Occipital lobe (tissue), 1 donor: ENCODE measurements at regions not wholly inside any gene's neighbourhood (a gene's known extent, or its start where the extent isn't known, plus 50 kb on each side); places are given as distances from the start of the nearest gene placed in this dataset.

ENCODE experiments used
- DNase-seq: peaks from one replicate; lab custom pipeline; 2025; lab: John Stamatoyannopoulos, UW

DNA sequence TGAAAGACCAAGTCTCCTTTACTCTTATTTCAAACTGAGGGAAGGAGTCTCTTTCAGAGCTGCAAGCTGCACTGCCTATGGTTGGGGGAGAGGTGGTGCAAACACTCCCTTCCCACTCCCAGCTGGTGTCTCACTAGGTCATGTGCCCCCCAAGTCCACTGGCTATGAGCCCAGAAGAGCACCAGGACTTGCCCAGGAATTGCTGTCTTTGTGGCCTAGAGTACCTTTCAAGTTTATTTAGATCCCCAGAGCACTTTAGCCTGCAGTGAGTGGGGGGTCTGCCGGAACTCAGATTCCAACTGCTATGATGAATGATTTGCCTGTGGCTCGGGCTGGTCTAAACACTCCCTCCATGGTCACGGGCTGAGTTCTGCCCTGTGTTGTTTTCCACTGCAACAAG, 192.6 kb upstream of the CITED2 start:
- no peak for DNase-seq

DNA sequence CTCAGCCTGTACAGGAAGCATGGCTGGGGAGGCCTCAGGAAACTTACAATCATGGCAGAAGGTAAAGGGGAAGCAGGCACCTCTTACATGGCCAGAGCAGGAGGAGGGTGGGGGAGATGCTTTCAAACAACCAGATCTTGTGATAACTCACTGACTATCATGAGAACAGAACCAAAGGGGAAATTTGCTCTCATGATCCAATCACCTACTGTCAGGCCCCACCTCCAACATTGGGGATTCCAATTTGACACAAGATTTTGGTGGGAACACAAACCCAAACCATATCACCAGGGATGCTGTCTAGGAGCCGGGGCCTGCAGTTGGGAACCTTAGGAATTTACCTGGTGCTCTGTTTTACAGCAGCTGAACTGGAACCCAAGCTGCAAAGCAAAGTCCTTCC, 191.1 kb upstream of the CITED2 start:
- DNase-seq = no peak

DNA sequence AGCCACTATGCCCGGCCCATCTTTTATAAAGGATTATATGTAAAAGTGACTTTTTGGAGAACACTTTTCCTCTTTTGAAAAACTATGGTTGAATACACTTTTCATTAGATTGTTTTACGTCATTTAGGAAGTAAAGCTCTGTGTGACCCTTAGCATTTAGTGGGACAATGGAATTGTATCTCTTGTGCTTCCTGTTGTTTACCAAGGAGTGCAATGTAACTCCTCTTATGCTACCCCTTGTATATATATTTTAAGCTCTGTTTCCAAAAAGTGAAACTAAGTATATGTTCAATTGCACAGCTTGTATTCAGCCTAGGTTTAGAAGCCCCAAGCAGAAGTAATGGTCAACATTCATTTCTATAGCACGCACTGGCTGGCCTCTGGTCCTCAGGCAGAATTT, 183.1 kb upstream of the CITED2 start:
- no peak for DNase-seq

DNA sequence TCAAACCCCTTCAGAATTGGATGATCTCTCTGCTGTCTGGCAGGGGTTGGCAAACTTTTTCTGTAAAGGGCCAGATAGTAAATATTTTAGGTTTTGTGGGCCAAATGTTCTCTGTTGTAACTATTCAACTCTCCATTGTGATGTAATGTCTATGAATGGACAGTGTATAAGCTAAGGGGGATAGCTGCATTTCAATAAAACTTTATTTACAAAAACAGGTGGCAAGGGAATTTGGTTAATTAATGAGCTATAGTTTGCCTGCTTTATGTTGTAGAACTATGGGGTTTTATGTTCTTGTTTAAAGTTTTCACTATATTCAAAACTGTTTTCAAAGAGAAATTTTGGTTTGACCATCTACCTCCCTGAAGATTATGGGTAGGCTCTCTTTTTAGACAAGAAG, 182.1 kb upstream of the CITED2 start:
- DNase-seq = no peak

DNA sequence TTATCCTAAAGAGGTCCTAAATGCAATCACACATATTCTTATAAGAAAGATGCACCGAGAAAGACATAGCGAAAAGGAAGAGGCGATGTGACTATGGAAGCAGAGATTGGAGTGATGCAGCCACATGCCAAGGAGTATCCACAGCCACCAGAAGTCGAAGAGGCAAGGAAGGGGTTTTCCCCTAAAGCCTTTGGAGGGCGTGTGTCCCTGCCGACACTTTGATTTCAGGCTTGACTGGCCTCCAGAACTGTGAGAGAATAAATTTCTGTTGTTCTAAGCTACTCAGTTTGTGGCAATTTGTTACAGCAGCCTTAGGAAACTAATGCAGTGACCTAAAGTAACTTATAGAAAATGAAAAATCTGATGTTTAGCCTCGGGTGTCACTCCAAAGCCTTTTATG, 179.5 kb upstream of the CITED2 start:
- no peak for DNase-seq

GRCh38 chr6:139551376-139551775, 176.9 kb upstream of the CITED2 start:
- DNase-seq = no peak

DNA sequence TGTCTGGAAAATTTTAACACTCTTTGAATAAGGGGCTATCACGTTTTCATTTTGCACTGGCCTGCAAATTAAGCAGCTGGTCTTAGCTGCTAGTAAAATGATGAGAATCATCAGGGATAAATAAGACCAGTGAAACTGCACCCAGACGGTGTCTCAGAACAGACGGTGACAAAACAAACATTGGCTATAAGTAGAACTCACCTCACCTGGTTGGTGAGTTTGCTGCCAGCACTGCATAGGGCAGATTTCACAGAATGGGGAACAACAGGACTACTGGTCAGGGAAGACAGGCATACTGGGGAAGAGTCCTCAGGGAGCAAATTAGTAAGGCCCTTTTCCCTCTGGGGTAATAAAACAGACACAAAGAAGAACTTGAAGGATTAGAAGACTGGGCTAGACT, 175.9 kb upstream of the CITED2 start:
- no peak for DNase-seq

DNA sequence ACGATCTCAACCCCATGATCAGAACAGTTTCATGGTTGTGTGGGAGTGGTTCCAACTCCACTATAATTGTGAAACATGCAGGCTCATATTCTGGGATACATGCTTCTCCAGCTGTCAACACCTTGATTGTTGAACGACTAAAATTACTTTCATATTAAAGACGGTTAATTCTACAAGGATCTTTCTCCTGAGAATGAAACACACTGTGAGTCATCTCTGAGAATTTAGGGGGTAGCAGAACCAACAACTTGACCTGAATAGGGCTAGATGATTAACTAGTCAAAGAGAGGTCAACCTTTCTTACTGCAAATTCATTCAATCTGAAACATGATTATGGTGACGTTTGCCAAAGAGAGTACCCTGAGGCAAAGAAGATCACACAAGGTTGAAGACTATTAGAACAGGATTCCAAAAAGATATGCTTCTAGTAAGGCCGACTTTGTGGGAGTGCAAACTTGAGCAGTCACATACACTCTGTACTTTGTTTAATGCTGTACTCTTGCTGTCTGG, 175.2 kb upstream of the CITED2 start:
- no peak for DNase-seq

- no peak for DNase-seq
Observed at GRCh38 chr6:139547804-139548203, 173.4 kb upstream of the CITED2 start.

DNA sequence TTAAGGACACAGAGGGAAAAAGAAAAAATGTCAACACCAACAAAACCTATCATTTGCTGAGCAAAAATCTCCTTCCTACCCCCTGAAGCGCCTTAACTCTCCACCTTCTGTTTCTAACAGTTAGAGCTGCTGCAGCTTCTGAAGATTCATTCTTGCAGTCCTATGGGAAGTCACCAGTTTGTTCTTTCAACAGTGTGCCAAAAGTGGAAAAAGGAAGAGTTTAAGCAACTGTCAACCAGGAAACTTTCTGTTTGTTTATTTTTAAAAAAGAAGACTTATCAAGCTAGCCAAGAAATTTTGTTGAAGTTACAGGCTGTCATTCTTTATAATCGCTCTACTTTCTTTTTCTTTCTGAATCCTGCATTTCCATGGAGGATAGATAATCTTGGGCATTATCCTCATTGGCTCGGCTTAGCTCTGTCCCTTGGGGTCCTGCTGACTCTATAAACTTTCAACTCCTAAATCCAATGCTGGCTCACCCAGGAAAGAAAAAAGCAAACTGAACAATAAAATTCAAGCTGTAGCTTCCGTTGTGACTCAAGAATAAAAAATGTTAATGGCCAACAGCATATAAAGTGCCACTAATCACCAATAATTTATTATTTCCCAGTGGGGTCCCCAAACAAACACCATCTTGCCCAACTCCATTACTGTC, 172.8 kb upstream of the CITED2 start:
- DNase-seq = no peak

GRCh38 chr6:139546106-139546472, 171.6 kb upstream of the CITED2 start:
- no peak for DNase-seq

DNA sequence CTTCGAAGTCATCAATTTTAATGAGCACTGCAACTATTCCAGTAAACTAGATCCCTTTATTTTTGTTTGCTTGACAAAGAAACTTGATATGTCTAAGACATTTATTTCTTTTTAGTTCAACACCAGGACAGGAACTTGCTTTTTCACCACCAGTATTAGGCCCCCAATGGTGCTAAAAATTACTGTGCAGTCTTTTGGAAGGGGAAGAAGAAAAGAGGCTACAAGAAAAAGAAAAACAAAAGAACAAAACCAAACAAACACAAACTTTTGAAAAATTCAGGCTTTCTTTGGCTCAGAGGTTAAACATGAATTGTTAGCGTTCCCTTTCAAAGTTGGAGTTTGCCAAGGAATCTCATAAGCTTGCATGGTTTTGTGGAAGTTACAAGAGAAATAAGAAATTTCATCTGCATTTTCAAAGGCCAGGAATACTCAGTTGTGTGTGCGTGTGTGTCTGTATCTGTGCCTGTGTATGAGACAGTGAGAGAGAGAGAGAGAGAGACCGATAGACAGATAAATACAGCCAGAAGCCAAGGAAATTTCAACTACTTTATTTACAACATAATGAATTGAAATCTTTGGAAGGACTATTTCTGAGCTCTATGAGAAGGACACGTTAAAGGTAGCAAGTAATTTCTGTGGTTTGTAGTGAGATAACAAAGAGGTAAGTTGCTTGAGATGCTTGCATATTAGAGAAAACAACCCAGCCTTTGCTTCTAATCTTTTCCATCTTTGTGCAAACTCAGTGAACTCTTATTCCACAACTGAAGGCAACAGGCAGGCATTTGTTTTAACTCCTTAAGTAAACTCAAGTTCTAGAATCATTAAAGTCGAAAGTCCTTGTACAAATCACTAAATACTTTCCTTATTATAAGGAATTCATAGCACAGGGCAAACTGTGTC, 171.0 kb upstream of the CITED2 start:
- DNase-seq = no peak

- no peak for DNase-seq
Observed at GRCh38 chr6:139544701-139545057, 170.2 kb upstream of the CITED2 start.

GRCh38 chr6:139542351-139542750, 167.9 kb upstream of the CITED2 start:
- DNase-seq = no peak

DNA sequence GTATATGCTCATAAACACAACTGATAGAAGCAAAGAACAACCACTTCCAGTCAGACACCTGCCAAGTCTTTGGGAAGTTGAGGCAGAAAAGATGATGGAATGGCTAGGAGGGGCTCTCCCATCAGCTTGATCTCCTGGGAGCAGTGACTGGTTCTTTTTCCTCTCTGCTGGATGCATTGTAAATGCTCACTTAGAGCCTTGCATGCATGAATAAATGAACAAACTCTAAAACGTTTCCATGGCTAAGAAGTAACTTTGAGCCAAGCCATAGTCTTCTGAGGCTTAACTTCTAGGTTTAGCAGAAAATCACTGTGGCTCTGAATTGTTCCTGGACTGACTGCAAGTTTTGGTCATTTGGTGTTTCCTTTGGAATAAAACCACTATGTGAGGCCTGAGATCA, 166.4 kb upstream of the CITED2 start:
- DNase-seq = no peak

DNA sequence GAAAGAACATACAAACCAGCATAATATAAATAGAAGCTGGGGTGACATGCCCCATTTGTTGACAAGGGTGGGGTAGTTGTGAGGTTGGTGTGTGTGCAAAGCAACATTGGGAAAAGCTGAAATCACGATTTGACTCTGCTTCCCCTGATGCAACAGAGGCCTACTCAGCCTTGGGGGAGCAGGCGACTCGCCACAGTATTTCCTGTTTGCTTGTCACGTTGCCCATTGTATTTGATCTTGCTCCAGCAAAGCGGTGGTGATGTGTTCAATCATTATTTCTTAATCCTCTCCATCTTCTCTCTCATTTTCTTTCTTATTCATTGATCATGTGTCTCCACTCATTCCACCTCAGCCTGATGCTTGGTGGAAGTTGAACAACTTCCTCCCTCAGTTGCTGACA, 165.8 kb upstream of the CITED2 start:
- DNase-seq = no peak

GRCh38 chr6:139539852-139540251, 165.4 kb upstream of the CITED2 start:
- no peak for DNase-seq

GRCh38 chr6:139538366-139538765, 163.9 kb upstream of the CITED2 start:
- DNase-seq = no peak

DNA sequence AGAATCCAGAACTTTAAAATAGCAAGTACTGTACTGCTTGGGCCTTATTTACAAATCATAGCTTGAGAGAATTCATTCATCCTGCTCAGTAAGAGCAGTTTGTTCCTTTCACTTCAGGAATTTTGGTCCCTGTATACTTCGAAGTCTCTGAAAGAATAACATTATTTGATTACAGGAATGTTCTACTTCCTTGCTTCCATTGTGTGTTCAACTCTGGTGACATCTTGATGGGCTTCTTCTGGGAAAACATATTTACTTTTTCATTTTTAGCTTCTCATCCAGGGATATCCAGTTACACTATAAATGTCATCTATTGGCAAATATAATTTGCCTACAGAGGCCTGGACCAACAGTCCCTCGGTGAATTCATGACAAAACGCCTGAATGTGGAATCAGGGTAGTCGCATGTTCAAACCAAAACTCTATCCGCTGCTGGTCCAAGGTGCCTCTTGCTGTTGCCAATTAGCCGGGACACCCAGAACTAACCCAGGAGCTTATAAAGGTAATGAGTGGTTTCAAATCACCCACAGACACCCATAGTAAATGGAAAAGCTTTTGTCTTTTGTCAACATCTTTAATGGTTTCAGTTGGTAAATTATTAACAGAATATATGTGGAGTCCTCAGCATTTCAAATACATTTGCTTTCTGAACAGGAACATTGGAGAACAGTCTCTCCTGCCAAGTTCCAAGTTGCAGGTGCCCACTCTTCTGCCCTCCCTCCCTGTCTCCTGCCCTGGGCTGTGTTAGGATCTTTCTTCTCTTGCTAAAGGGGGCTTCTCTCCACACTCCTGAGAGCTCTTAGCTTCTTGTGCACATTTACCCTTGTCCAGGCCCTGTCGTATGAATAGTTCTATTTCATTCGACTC, 162.5 kb upstream of the CITED2 start:
- no peak for DNase-seq

GRCh38 chr6:139534472-139535115, 160.1 kb upstream of the CITED2 start:
- DNase-seq = no peak
